Upper lobe of left lung (tissue), 4 donors: ENCODE measurements at regions not wholly inside any gene's neighbourhood (a gene's known extent, or its start where the extent isn't known, plus 50 kb on each side); places are given as distances from the start of the nearest gene placed in this dataset.

ENCODE experiments used
- EP300 ChIP-seq, 4 donors: sonication (generic); formaldehyde crosslinking; IDR thresholded peaks; one replicate each; pipeline ENCODE4 v1.5.1; 2017; ENCODE audit warnings: antibody characterized with exemption in 4 of 4, control low read depth in 2 of 4
- POLR2A ChIP-seq, 4 donors: fragments of 450-650 bp; IDR thresholded peaks; one replicate each; pipeline ENCODE4 v1.5.1; 2016 to 2017; ENCODE audit warnings: antibody characterized with exemption in 4 of 4, mild to moderate bottlenecking in 2 of 4
- POLR2AphosphoS5 ChIP-seq, 2 donors: sonication (generic); formaldehyde crosslinking; IDR thresholded peaks; one replicate each; pipeline ENCODE4 v1.5.1; 2017; ENCODE audit warnings: antibody characterized with exemption in 2 of 2
- TF ChIP-seq, protein P1 (sequence below), 6 experiments: fragments of 450-650 bp in 4 of 6; fragments of 200-600 bp in 2 of 6; sonication (generic) in 2 of 6; IDR thresholded peaks; one replicate each; pipeline ENCODE4 v1.5.1; 2016 to 2019; ENCODE audit warnings: antibody characterized with exemption in 6 of 6

DNA sequence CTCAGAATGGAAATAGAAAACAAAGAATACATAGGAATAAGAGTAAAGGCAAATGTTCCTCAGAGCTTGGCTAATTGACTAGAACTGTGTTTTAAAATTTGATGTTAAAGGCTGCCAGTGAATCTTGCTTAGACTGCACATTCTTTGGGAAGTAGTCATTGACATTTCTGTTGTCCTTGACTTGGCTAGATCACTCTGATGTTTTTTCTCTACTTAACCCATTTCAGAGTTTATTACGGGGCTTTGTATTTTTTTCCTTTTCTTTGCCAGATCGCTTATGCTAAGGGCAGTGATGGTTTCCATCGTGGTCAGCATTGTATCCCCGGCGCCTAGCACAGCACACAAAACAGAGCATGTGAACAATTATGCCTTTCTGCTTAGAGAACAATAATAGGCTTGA is 1126.7 kb upstream of the CDH9 start:
- TF ChIP-seq EP300 (IDR thresholded peaks at IDR 0.05) (no peak), POLR2A (IDR thresholded peaks at IDR 0.05) (no peak), POLR2AphosphoS5 (IDR thresholded peaks at IDR 0.05) (no peak)
- TF ChIP-seq, protein P1, sequence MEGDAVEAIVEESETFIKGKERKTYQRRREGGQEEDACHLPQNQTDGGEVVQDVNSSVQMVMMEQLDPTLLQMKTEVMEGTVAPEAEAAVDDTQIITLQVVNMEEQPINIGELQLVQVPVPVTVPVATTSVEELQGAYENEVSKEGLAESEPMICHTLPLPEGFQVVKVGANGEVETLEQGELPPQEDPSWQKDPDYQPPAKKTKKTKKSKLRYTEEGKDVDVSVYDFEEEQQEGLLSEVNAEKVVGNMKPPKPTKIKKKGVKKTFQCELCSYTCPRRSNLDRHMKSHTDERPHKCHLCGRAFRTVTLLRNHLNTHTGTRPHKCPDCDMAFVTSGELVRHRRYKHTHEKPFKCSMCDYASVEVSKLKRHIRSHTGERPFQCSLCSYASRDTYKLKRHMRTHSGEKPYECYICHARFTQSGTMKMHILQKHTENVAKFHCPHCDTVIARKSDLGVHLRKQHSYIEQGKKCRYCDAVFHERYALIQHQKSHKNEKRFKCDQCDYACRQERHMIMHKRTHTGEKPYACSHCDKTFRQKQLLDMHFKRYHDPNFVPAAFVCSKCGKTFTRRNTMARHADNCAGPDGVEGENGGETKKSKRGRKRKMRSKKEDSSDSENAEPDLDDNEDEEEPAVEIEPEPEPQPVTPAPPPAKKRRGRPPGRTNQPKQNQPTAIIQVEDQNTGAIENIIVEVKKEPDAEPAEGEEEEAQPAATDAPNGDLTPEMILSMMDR (IDR thresholded peaks at IDR 0.05): no peak
